GM08714 (cell line): ENCODE measurements at regions not wholly inside any gene's neighbourhood (a gene's known extent, or its start where the extent isn't known, plus 50 kb on each side); places are given as distances from the start of the nearest gene placed in this dataset.
"Not testable (repeated sequence)": the region's sequence is repeated elsewhere in the genome, so short reads cannot be mapped to it uniquely, and the experiment has no call there.

Source experiments
- H3K4me3 ChIP-seq: fragments of 200-500 bp; sonication (Bioruptor generic); 2 replicates; pipeline ENCODE4 v1.5.1; 2014; ENCODE audit warnings: mild to moderate bottlenecking, low read length, inconsistent platforms
- ZNF274 ChIP-seq: IDR thresholded peaks from 2 replicates; pipeline ENCODE4 v1.6.1; 2012; ENCODE audit warnings: mild to moderate bottlenecking, low read depth, low read length

- TF ChIP-seq ZNF274 = no peak
- H3K4me3 ChIP-seq = no peak overlapping the region
Observed at GRCh38 chr5:159655757-159656409, 260.4 kb upstream of the ADRA1B start.

GRCh38 chr5:159657298-159657697 is 259.0 kb upstream of the ADRA1B start:
- no peak overlapping the region for H3K4me3 ChIP-seq
- no peak for TF ChIP-seq ZNF274

GRCh38 chr5:159657771-159658170 is 258.5 kb upstream of the ADRA1B start:
- H3K4me3 ChIP-seq = no peak overlapping the region
- TF ChIP-seq ZNF274 = no peak

GRCh38 chr5:159658266-159658925 is 257.9 kb upstream of the ADRA1B start:
- no peak for TF ChIP-seq ZNF274

GRCh38 chr5:159660401-159660800 is 255.9 kb upstream of the ADRA1B start:
- TF ChIP-seq ZNF274 = no peak
- H3K4me3 ChIP-seq = no peak overlapping the region

More at GRCh38 chr5:159658266-159658925, 257.9 kb upstream of the ADRA1B start:
- H3K4me3 ChIP-seq = no peak overlapping the region

- no peak for TF ChIP-seq ZNF274
- no peak overlapping the region for H3K4me3 ChIP-seq
Observed at GRCh38 chr5:159663986-159664385, 252.3 kb upstream of the ADRA1B start.

- H3K4me3 ChIP-seq = no peak overlapping the region
Observed at GRCh38 chr5:159667286-159667685, 249.0 kb upstream of the ADRA1B start.

GRCh38 chr5:159668556-159668955 is 247.7 kb upstream of the ADRA1B start:
- no peak overlapping the region for H3K4me3 ChIP-seq
- no peak for TF ChIP-seq ZNF274

More at GRCh38 chr5:159667286-159667685, 249.0 kb upstream of the ADRA1B start:
- TF ChIP-seq ZNF274 = no peak

- H3K4me3 ChIP-seq = no peak overlapping the region
- no peak for TF ChIP-seq ZNF274
Observed at GRCh38 chr5:159669559-159669958, 246.7 kb upstream of the ADRA1B start.

GRCh38 chr5:159671886-159672285 is 244.4 kb upstream of the ADRA1B start:
- TF ChIP-seq ZNF274 = no peak
- no peak overlapping the region for H3K4me3 ChIP-seq

- no peak for TF ChIP-seq ZNF274
- H3K4me3 ChIP-seq = no peak overlapping the region
Observed at GRCh38 chr5:159673538-159673937, 242.7 kb upstream of the ADRA1B start.

- H3K4me3 ChIP-seq = no peak overlapping the region
- TF ChIP-seq ZNF274 = no peak
Observed at GRCh38 chr5:159678657-159679392, 237.5 kb upstream of the ADRA1B start.

GRCh38 chr5:159680095-159680494 is 236.2 kb upstream of the ADRA1B start:
- TF ChIP-seq ZNF274 = no peak
- H3K4me3 ChIP-seq = no peak overlapping the region

- no peak overlapping the region for H3K4me3 ChIP-seq
- no peak for TF ChIP-seq ZNF274
Observed at GRCh38 chr5:159681661-159682060, 234.6 kb upstream of the ADRA1B start.

- no peak overlapping the region for H3K4me3 ChIP-seq
- no peak for TF ChIP-seq ZNF274
Observed at GRCh38 chr5:159682623-159683022, 233.7 kb upstream of the ADRA1B start.

GRCh38 chr5:159687892-159688291 is 228.4 kb upstream of the ADRA1B start:
- not testable (repeated sequence) for H3K4me3 ChIP-seq
